ENCODE measurements at regions not wholly inside any gene's neighbourhood (a gene's known extent, or its start where the extent isn't known, plus 50 kb on each side); places are given as distances from the start of the nearest gene placed in this dataset.
"Not testable (repeated sequence)": the region's sequence is repeated elsewhere in the genome, so short reads cannot be mapped to it uniquely, and the experiment has no call there.

DNA sequence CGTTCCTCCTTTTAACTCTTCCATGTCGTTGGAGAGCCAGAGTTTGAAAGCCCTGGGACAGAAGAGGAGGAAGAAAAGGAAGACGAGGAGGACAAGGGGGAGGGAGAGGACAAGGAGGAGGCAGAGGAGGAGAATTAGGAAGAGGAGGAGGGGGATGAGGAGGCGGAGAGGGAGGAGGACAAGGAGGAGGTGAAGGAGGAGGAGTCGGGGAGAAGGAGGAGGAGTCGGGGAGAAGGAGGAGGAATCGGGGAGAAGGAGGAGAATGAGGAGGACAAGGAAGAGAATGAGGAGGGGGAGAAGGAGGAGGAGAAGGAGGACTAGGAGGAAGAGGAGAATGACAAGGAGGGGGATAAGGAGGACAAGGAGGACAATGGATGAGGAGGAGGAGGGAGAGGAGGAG lies 325.7 kb downstream of the CACNA1B start:
- not testable (repeated sequence) for TF ChIP-seq POLR2A (IDR thresholded peaks at IDR 0.05)
- TF ChIP-seq, protein P1, sequence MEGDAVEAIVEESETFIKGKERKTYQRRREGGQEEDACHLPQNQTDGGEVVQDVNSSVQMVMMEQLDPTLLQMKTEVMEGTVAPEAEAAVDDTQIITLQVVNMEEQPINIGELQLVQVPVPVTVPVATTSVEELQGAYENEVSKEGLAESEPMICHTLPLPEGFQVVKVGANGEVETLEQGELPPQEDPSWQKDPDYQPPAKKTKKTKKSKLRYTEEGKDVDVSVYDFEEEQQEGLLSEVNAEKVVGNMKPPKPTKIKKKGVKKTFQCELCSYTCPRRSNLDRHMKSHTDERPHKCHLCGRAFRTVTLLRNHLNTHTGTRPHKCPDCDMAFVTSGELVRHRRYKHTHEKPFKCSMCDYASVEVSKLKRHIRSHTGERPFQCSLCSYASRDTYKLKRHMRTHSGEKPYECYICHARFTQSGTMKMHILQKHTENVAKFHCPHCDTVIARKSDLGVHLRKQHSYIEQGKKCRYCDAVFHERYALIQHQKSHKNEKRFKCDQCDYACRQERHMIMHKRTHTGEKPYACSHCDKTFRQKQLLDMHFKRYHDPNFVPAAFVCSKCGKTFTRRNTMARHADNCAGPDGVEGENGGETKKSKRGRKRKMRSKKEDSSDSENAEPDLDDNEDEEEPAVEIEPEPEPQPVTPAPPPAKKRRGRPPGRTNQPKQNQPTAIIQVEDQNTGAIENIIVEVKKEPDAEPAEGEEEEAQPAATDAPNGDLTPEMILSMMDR (IDR thresholded peaks at IDR 0.05): not testable (repeated sequence)

All from lower leg skin (tissue), 3 donors.